Epithelial cell of esophagus (primary cell): ENCODE measurements at regions not wholly inside any gene's neighbourhood (a gene's known extent, or its start where the extent isn't known, plus 50 kb on each side); places are given as distances from the start of the nearest gene placed in this dataset.
A peak's percentile ranks its signal among the peaks of the same experiment; 100 is the strongest.

Source experiments
- DNase-seq: peaks from one replicate; pipeline ENCODE4 v3.0.0; 2010; ENCODE audit warnings: low read depth
- H3K4me3 ChIP-seq: 2 replicates; pipeline ENCODE4 v1.5.1; 2011; ENCODE audit warnings: mild to moderate bottlenecking, low read length, control low read depth
- TF ChIP-seq, protein P1 (sequence below): IDR thresholded peaks from 2 replicates; pipeline ENCODE4 v1.5.1; 2011; ENCODE audit warnings: low read depth, mild to moderate bottlenecking, low read length, control low read depth, inconsistent platforms; ENCODE audit not compliant: insufficient read depth; ENCODE audit errors: missing control alignments

DNA sequence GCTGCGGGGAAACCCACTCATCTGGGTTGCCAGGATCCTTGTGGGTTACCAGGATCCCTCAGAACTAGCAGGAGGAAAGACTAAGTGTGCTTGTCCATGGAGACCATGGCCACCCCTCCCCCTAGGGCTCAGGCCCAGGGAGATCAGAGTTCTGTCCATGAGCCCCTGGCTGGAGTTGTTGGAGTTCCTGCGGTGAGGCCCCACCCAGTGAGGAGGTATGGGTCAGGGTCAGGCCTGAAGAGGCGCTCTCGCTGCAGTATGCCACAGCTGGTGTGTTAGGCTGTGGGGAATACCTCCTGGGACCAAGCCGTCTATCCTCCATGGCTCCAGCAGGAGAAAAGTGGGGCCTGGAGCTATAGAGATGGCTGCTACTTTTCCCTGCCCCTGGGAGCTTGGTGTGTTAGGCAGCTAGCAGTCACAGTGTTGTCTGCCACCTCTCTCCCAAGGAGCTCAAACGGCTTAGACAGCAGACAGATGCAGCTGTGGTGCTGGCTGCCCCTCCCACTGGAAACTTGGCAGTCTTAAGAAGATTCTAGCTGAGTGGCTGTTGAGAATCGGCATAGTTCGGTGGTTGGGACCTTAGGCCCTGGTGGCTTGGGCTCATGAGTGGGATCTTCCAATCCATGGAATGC, 240.3 kb upstream of the CELF4 start:
- DNase-seq, result no peak
- H3K4me3 ChIP-seq, result no peak overlapping the region
- TF ChIP-seq, protein P1, sequence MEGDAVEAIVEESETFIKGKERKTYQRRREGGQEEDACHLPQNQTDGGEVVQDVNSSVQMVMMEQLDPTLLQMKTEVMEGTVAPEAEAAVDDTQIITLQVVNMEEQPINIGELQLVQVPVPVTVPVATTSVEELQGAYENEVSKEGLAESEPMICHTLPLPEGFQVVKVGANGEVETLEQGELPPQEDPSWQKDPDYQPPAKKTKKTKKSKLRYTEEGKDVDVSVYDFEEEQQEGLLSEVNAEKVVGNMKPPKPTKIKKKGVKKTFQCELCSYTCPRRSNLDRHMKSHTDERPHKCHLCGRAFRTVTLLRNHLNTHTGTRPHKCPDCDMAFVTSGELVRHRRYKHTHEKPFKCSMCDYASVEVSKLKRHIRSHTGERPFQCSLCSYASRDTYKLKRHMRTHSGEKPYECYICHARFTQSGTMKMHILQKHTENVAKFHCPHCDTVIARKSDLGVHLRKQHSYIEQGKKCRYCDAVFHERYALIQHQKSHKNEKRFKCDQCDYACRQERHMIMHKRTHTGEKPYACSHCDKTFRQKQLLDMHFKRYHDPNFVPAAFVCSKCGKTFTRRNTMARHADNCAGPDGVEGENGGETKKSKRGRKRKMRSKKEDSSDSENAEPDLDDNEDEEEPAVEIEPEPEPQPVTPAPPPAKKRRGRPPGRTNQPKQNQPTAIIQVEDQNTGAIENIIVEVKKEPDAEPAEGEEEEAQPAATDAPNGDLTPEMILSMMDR, result no peak

- DNase-seq, result no peak
- TF ChIP-seq, protein P1, result no peak
- no peak overlapping the region for H3K4me3 ChIP-seq
Observed at GRCh38 chr18:37796823-37797349, 231.3 kb upstream of the CELF4 start.

- TF ChIP-seq, protein P1, result no peak
- no peak for DNase-seq
- H3K4me3 ChIP-seq, result no peak overlapping the region
Observed at GRCh38 chr18:37787452-37787851, 221.9 kb upstream of the CELF4 start.

- H3K4me3 ChIP-seq, result no peak overlapping the region
- TF ChIP-seq, protein P1, result no peak
- no peak for DNase-seq
Observed at GRCh38 chr18:37783771-37784170, 218.2 kb upstream of the CELF4 start.

DNA sequence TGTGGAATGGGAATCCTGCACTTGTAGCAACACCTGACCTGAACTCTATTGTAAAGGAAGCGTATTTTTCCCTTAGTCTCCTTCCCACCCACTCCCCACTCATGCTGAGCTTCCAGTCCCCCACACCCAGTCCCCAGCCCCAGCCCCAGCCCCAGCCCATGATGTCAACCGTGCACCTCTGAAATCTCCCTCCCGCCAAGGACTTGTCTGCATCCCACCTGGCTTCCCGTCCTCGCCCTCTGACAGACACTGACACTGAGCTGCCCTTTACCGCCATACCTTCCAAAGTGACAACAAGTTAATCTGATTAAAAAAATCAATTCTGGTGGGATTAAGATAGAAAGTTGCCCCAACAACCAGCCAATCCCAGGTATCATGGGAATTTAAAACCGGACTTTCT, 213.6 kb upstream of the CELF4 start:
- TF ChIP-seq, protein P1, result no peak
- no peak for DNase-seq
- no peak overlapping the region for H3K4me3 ChIP-seq

DNA sequence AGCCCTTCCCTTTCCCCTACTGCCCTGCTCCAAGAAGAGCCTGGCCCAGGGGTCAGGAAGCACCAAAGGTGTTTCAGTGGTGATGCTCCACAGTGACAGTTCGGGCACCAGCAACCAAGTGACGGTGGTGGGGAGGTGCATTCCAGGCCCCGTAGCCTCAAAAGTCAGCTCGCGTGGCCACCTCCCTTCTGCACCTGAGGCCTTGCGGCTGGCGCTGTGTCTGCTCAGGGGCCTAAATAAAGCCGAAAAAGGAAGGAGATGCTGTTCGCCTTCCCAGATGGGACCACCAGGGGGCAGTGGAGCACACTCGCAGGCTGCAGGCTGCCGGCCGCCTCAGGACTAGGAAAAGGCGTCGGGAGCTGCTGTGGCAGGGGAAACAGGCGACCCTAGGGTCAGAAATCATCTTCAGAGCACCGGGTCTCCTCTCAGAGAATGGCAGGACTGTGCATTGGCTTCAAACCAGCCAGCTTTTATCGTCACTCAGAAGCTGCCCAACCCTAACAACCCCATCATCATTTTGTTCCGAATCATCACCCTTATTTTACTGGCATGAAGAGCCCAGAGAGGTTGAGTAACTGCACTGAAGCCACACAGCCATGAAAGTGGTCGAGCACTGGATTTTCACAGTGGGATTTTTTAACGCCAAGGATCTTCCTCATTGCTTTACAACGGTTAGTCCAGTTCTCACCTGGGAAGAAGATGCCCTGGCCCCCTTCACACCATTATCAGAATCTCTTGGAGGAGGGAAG, 213.0 kb upstream of the CELF4 start:
- no peak overlapping the region for H3K4me3 ChIP-seq
- TF ChIP-seq, protein P1, result peak; percentile 71
- peak; percentile 49 for DNase-seq
